NCI-H748 (cell line): ENCODE measurements at regions not wholly inside any gene's neighbourhood (a gene's known extent, or its start where the extent isn't known, plus 50 kb on each side); places are given as distances from the start of the nearest gene placed in this dataset.

Source experiments
- DNase-seq: peaks from one replicate; lab custom pipeline; 2025; ENCODE audit not compliant: unreplicated experiment; lab: John Stamatoyannopoulos, UW

DNA sequence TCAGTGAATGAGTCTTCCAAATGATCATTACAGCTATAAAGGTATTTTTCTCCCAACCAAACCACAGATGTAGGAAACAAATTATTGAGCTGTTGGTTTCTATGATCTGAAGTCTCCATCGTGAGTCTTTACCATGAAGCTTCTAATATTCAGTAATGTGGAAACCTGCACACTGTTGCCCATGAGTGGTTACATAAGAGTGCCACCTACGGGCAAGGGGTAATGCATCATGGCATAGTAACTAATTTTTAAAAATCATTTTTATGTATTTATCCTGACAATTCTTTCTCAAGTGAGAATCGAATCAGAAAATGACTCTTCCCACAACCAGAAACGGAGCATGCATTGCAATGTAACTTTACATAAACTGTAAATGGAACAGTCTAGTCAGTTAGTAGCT is 282.5 kb upstream of the SMARCA2 start:
- DNase-seq: peak; percentile 55

DNA sequence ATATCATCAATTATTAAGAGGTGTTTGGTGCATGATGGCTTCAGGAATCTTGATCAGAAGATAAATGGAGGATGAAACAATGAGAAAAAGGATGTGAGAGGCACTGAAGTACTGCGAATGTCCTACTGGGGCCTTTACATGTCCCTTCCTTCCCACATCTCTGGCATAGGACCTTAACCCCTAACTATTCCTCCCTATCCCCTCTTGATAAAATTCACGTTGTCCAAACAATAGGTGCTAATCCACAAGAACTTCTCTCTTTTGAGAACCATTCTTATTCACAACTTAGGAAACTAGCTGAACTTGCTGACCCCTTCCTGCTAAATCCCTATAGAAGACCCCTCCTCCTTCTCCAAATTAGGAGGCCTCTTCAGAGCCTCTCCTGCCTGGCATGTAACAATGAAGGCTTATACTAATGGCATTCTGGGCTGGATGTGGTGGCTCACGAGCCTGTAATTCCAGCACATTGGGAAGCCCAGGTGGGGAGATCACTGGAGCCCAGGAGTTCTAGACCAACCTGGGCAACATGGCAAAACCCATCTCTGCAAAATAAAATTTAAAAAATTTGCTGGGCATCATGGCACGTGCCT is 276.5 kb upstream of the SMARCA2 start:
- no peak for DNase-seq

DNA sequence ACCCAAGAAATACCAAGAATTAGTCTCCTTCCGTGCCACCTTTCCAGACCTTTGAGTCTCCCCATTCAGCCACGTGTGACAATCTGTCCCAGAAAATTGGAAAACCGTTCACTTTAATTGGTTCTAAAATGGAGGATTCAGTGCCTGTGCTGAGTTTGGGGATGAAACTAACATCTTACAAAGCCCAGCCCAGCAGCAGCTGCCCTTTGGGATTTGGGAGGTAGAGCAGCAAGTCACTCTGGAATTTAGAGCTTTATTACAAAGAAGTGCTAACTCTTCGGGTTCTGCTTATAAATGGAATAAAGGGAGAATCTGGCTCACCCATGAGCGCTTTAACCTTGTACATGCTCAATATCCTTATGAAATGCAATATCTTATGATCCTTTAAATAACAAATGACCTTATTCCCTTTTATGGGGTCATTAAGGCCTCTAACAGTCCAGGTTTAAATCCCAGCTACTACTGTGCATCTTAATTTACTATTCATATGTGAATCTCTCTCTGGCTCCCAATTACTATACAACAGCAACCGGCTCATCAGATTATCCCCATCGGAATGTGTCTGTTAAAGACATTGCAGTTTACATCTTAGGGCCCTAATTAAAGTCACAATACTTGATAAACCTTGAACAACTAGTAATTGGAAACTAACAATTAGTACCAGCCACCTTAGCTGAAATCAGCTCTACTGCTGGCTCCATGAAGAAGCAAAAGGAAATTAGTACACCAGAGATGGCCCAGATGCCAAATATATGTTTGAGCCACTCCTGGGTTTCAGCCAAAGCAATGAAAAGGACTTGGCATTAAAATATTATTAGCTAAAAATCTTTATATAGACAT is 271.8 kb upstream of the SMARCA2 start:
- DNase-seq: no peak

DNA sequence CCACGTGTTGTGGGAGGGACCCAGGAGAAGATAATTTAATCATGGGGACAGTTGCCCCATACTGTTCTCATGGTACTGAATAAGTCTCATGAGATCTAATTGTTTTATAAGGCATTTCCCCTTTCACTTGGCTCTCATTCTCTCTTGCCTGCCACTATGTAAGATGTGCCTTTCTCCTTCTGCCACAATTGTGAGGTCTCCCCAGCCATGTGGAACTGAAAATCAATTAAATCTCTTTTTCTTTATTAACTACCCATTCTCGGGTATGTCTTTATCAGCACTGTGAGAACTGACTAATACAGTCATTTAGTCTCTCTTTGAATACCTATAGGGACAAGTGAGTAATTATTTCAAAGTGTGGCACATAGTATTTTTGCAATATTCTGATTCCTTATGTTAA is 269.2 kb upstream of the SMARCA2 start:
- no peak for DNase-seq

DNA sequence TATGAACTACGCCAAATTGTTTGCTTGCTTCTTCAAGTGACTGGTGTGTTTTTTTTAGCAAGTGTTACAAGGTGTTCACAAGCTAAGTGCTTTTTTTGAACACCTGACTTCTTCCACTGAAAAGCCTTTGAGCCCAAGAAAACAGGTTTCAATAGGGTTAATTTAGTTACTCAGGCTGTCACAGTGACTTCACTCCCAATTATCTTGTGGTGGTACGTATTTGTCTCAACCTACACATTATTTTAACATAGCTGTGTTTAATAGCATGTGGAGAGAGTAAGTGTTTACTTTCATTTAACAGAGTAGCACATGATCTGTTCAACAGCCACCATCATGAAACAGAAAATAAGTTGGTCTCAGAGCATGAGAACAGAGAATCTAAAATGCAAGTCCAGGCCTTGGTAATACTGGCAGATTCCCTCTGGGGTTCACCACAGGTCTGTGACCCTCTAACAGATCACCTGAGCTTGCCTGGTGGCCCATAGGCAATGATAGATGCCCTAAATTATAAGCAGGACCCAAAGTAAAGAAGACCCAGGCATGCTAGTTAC is 267.7 kb upstream of the SMARCA2 start:
- DNase-seq: peak; percentile 70

DNA sequence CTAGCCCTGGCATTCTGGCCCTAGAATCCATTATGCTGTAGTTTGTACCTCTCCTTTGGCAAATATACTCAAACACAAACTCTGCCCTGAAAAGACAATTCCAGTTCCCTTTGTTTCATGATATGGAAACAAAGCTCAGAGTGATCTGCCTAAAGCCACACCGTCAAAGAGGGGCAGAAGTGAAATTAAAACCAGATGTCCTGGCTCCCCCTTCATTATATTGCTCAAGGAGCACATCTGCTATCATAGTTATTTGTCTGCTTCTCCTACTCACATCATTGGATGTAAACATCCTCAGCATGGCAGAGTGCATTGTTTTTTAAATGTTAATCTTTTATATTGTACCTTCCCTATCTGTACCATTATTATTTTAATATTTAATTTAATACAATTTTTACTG is 266.7 kb upstream of the SMARCA2 start:
- DNase-seq: peak; percentile 54

DNA sequence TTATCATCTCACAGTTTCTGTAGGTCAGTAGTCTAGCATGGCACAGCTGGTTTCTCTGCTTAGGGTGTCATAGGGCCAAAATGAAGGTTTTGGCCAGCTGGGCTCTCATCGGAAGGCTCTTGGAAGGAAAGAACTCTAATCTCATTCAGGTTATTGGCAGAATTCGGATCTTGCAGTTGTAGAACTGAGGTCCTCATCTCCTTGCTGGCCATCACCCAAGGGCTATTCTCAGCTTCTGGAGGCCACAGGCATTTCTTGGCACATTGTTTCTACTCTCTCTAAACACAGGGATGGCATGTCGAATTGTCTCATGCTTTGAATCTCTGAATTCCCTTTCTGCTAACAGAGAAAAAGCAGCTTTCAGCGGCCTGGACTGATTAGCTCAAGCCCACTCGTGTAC is 258.0 kb upstream of the SMARCA2 start:
- no peak for DNase-seq

DNA sequence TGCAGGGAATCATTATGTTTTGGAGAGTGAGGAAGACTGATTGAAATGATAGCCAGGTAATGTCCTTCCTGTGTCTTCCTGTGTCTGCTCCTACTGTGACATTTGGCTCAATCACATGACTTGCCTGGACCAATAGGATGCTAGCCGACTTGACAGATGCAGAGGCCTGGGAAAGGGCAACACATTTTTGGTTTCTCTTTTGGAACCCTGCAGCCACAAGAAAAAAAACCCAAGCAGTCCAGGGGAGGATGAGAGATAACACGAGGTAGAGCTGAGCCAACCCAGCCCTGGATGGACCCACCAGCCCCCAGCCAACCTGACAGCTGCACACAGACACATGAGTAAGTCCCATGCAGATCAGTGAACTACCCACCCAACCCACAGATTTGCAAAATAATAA is 256.1 kb upstream of the SMARCA2 start:
- peak; percentile 8 for DNase-seq

DNA sequence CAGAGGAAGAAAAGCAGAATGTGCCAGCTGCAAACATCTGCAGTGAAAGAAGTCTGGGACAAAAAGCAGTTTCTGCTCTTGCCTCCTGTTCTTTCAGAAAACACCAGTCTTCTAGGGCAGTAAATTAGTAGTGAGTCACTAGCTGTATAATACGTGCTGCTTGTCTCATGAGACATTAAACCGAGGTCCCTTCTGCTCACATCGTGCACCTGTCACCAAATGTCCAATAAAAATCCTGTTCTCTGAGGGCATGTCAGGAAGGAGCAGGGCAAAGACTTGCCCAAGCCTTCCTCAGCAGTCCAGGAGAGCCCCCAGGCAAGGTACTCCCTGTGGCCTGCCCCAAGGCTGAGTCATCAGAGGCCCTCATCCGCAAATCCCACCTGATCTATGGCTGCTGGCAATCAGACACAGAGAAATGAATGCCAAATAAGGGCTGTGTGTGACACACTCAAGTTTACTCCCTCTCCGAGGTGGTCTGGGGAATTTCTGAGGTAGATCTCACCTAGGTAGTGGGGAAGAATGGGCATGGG is 255.3 kb upstream of the SMARCA2 start:
- DNase-seq: no peak

DNA sequence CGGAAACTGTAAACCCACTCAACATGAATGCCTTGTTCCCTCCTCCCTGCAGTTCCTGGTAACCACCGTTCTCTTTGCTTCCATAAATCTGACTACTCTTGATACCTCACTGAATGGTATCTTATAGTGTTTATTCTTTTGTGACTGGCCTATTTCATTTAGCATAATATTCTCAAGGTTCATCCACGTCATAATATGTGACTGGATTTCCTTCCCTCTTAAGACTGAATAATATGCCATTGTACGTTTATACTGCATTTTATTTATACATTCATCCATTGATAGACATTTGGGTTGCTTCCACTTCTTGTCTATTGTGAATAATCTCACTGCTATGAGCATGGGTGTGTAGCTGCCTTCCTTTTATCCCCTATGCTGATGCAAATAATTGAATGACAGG is 253.3 kb upstream of the SMARCA2 start:
- no peak for DNase-seq

DNA sequence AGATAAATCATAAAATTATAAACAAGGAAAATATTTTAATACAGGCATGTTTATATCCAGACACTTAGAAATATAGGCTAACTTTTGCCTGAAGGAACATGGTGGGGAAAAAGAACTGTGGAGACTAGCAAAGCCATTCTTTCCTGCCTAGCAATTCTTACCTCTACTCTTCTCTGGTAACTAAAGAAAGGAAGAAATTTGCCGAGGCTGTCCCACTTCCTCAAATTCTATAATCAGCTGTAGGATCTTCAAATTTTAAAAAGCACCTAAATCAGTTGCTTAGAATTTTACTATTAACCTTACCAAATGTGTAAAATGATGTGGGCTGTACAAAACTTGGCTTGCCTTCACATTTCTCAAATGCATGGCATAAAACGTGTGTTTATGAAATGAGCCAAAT is 249.1 kb upstream of the SMARCA2 start:
- DNase-seq: no peak

DNA sequence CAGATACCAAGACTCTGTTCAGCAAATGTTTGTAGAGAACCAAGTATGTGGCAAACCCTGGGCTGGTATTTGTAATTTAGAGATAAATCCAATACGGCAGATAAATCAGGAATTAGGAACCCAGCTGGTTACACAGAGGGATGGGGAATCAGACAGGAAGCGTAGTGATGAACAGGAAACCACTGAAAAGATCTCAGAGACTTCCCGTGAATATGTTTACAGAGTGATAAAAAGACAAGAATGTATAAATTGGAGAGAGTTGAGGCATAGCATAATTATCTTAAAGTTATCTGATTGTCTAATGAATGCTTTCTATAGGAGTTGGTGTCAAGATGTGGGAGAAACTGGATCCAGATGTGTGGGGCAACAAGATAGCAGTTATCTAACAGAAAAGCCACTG is 246.6 kb upstream of the SMARCA2 start:
- no peak for DNase-seq

DNA sequence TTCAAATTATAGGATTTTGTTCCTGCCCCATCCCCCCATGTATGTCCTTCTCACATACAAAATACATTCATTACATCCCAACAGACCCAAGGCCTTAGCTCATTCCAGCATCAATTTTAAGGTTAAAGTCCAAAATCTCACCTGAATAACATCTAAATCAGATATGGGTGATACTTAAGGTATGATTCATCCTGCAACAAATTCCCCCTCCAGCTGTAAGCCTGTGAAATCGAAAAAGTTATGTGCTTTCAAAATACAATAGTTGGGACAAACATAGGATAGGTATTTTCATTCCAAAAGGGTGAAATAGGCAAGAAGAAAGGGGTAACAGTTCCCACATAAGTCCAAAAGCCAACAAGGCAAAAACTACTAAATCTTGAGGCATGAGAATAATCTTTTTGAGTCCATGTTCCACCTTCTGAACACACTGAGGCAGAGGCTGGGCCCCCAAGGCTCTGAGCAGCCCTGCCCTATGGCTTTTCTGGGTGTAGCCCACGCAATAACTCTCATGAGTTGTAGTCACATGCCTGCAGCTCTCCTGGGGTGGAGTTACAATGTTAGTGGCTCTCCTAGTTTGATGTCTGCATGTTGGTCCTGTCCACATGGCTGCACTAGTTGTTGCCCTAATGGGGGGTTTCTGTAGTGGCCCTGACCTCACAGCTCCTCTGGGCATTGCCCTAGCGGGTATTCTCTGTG is 243.9 kb upstream of the SMARCA2 start:
- no peak for DNase-seq

DNA sequence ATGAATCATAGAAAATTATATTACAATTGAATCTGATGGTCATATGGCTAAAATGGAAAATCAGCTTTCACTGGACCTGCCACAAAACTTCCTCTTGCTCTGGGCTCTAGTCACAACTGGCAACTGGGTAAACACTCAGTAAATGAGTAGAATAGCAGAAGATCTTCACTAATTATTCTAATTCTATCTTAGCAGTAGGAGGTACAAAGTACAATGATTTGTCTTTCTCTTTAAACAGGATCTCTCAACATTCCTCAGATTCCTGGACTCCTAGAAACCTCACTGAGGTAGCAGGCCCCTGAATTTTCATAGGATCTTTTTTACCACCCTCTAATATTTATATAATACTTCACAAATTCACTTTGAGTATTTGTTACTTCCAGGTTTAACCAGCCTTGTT is 239.9 kb upstream of the SMARCA2 start:
- DNase-seq: no peak

DNA sequence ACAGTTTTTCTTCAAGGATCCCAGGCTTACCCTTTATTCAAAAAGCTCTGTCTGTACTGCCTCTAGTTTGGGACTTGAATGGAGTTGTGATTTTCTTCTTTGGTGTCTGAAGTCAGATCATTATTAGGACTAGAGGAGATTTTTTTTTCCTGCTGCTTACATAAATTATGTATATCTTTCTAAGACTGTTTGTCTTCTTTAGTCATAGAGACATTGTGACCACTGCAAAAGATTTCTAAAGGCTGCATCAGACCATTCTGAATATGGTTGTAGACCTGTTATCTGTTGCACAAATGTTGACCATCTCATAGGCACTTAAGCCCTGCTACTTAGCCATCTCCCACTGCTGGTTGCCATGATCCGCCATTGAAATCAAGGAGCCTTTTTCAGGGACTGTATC is 238.5 kb upstream of the SMARCA2 start:
- no peak for DNase-seq

DNA sequence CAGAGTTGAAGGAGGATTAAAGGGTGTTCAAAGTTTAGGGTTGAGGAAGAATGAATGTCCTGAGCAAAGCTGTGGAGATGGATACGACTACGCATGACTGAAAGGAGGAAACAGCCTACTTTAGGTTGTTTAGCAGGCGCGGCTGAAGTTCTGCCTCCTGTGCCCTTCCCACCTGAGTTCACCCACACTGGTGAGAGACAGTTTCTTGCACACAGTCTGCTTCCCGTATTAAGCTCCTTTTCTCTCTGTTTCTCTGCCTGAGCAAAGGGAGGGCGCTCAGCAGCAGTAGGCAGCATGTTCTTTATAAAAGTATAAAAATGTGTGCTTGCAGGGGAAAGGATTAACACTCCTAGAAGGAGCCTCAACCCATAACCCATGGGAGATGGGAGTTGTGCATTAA is 224.0 kb upstream of the SMARCA2 start:
- no peak for DNase-seq

DNA sequence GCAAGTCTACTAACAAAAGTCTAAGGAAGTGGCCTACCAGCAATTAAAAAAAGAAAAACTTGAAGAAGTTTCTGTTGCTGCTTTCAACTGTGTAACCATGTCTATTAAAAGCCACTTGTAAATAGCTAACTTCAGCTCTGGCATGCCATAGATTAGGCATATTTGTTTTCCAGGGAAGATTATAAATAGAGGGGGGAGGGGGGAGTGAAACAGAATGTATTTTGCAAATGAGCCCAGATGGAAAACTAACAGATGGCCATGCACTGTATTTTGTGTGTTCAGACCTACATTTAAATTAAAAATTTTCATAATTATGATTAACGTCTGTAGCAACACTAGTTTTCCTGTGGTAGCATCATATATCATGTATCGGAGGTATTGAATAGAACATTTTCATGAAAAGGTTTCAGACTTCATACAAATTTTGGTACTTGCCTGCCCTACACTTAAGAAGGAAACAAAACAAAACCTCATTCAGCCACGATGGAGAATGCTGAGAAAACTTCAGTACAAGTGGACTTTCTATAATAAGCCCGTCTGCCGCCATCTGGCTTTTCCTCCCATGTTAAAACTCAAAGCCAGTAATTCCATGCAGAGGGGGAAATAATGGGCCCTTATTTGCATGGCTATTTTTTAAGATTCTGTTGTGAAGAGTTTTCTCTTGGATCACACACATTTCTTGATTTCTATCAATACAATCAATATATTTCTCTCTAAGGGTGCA is 220.4 kb upstream of the SMARCA2 start:
- no peak for DNase-seq

DNA sequence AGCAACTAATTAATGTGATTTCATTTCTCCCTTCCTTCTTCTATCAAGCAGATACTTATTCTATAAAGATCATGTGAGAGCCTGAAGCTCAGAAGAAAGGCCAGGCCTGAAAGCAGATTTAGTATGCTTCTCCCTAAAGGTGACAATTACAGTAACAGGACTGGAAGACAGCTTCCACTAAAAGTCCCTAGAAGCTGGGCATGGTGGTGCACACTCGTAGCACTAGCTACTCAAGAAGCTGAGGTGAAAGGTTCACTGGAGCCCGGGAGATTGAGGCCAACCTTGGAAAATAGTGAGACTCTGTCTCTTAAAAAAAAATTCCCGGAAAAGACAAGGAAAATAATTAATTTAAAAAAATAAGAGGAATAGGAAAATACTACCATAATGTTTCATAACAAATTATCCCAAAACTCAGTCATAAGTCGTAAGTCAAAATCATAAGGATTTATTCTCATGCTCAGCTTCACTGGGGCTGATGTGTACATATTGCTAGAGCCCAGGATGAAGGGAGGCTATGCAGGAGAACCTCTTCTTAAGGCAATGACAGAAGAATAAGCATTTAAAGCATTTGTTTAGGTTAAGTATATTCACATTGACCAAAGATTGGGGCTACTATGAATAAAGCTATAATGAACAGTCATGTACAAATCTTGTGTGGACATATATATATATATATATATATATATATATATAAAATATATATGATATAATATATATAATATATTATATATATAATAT is 210.8 kb upstream of the SMARCA2 start:
- DNase-seq: peak; percentile 5

DNA sequence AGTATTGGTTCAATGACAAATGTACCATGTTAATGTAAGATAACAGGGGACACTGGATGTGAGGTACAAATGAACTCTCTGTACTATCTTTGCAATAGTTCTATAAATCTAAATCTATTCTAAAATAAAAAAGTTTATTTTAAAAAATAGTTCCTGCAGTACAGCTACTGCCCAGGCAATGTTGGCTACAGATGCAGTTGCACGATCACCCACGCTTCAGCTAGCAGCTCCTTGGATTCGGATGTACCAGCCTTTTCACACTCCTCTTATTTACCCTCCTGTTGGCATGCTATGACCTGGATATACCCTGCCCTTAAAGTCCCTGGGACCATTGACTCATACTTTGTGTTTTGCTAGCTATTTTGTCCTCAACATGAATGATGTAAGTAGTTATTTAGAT is 185.4 kb upstream of the SMARCA2 start:
- no peak for DNase-seq

DNA sequence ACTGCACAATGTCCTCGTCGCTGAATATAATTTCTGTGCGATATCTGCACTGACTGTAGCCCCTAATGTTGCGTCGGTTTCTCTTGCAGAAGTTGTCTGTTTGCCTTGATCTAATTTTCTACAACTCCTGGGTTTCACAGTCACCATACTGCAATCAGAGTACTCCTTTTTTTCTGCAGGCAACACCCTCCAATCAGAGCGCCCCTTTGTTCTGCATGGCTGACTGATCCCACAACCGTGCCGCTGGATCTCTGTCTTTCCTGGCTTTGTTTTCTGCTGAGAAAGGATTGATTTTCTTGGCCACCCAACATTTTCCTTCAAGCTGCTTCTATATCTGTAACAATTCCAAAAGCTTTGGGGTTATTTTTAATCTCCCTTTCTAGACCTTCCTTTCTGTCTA is 182.2 kb upstream of the SMARCA2 start:
- DNase-seq: no peak
